Head of caudate nucleus (tissue), 42 donors: ENCODE measurements at regions not wholly inside any gene's neighbourhood (a gene's known extent, or its start where the extent isn't known, plus 50 kb on each side); places are given as distances from the start of the nearest gene placed in this dataset.
"Not testable (repeated sequence)": the region's sequence is repeated elsewhere in the genome, so short reads cannot be mapped to it uniquely, and the experiment has no call there.

ENCODE experiments used
- DNase-seq, 42 donors: peaks; one replicate each; pipeline versions ENCODE4 v3.0.0 to v3.0.0-alpha.2; 2020 to 2021; ENCODE audit warnings: mixed read lengths in 7 of 42
- intact Hi-C: fragments of 100-400 bp; cut with DNase I; formaldehyde crosslinking; loops from one replicate; pipeline ENCODE4 v1.15.0; 2022

DNA sequence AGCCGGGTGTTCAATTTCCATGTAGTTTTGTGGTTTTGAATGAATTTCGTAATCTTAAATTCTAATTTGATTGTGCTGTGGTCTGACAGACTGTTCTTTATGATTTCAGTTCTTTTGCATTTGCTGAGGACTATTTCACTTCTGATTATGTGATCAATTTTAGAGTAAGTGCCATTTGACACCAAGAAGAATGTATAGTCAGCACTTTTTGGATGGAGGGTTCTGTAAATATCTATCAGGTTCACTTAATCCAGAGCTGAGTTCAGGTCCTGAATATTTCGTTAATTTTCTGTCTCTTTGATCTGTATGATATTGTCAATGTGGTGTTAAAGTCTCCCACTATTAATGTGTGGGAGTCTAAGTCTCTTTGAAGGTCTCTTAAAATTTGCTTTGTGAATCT lies 944.9 kb downstream of the TLE4 start:
- no peak for DNase-seq
- intact Hi-C loops = no loop called here

DNA sequence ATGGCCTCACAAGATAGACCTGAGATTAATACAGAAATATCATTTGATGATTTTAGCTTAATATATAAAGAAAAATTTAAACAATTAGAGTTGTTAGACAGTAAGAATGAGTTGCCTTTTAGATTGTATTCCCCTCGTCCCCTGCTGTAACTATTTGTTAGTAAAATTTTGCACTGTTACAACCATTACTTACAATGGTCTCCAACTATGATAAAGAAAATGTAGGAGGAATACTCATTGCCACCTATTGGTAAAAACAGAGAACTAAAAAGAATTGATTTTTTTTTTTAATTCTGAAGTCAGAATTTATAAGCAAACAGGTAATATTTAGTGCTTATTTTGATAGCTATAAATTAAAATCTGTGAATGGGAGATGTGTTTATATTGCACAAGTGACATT lies 937.6 kb downstream of the TLE4 start:
- intact Hi-C loops = no loop called here
- no peak for DNase-seq

GRCh38 chr9:80507611-80508010 lies 935.8 kb downstream of the TLE4 start:
- intact Hi-C loops = no loop called here
- DNase-seq = no peak

- intact Hi-C loops = no loop called here
- no peak for DNase-seq
These were observed 933.0 kb downstream of the TLE4 start for GRCh38 chr9:80504601-80505230.

DNA sequence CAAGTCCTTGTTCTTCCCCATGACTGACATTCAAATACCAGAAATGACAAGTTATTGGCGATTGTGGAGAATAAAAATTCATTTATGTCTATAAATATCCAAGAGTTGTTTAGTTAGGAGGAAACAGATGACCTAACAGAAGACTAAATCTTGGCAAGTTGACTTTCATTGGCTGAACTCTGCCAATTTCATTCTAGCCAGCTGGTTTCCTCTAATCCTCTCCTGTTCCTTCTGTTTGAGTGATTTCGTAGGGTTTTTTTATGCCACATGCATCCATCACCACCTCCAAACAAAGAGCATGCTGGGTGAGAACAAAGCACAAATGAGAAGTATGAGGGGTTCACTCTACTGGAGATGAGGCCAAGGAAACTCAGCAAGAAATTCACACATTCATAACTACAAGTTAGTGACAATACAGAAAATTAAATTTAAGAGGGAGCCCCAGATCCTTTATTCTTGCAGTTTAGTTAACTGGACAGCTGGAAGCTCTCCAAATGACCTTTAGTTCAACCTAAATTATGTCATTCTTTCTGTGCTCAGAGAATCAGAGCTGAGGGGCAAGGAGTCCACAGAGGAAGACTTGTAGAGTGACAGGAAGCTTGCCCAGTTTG lies 932.0 kb downstream of the TLE4 start:
- intact Hi-C loops = no loop called here
- DNase-seq = no peak

- intact Hi-C loops = no loop called here
- DNase-seq = no peak
These were observed 930.5 kb downstream of the TLE4 start for GRCh38 chr9:80502306-80502705.

- intact Hi-C loops = no loop called here
- DNase-seq = no peak
These were observed 929.9 kb downstream of the TLE4 start for GRCh38 chr9:80501635-80502034.

GRCh38 chr9:80500300-80500699 lies 928.5 kb downstream of the TLE4 start:
- DNase-seq = no peak
- intact Hi-C loops = no loop called here

- DNase-seq = no peak
- intact Hi-C loops = no loop called here
These were observed 926.3 kb downstream of the TLE4 start for GRCh38 chr9:80498001-80498555.

DNA sequence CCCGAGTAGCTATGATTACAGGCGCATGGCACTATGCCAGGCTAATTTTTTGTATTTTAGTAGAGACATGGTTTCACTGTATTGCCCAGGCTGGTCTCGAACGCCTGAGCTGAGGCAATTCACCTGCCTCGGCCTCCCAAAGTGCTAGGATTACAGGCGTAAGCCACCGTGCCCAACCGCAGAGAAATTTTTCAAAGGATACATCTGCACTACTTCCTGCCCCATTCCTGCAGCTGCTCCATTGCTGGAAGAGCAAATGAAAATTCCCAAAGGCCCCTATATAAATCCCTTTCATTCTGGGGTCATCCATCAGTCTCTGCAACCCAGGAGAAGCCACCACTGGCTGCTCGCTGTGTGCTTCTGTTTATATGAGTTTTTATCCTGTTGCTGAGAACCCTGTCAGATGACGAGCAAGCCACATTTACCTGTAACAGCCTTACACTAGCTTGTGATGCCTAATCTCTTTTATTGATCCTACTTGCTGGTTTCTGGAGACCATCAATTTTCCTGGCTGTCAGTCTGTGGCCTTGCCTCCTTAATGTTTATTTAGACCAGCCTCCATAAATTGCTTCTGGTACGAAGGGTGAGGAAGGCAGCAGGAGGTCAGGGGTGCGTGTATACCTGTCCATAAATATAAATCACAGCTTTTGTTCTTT lies 925.3 kb downstream of the TLE4 start:
- no peak for DNase-seq
- intact Hi-C loops = no loop called here

GRCh38 chr9:80493258-80493657 lies 921.5 kb downstream of the TLE4 start:
- DNase-seq = no peak
- intact Hi-C loops = no loop called here

DNA sequence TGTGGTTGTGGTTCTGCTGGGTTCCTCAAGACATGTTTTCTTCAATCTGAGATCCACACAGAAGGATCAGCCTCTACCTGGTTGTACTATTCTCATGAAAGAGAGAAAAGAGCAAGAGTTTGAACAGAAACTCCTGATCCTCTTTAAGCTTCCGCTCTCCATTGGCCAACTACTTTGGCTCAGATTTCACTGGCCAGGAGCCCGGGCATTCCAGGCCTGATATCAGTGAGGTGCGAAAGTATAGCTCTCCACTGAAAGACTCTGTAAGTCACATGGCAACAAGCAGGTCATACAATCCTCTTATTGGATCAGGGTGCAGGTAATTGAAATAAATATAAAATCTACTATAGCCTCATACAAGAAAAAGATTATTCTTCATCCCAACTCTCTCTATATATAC lies 920.5 kb downstream of the TLE4 start:
- DNase-seq = no peak
- intact Hi-C loops = no loop called here

- intact Hi-C loops = no loop called here
- DNase-seq = no peak
These were observed 919.4 kb downstream of the TLE4 start for GRCh38 chr9:80491086-80491696.

- DNase-seq = no peak
- intact Hi-C loops = no loop called here
These were observed 917.6 kb downstream of the TLE4 start for GRCh38 chr9:80489329-80489728.

GRCh38 chr9:80485420-80486250 lies 913.9 kb downstream of the TLE4 start:
- no peak for DNase-seq
- intact Hi-C loops = no loop called here

GRCh38 chr9:80482251-80482650 lies 910.5 kb downstream of the TLE4 start:
- DNase-seq, intact Hi-C loops: not testable (repeated sequence)

DNA sequence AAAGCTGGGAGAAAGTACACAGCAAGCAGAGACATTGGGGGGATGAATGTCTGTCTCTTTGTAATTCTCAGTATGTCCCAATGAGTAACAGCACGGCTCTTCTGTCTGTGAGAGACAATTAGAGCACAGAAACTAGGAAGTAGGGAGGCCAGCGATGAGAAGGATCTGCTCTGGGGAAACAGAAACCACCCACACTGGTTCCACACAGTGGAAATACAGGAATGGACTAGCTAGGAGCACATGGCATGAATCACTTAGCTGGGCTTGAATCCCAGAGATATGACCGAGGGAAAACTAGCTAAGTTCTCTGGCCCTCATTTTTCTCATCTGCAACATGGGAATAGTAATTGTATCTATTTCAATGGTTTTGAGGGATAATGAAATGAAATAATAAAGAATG lies 895.9 kb downstream of the TLE4 start:
- no peak for DNase-seq
- intact Hi-C loops = no loop called here

GRCh38 chr9:80465556-80465955 lies 893.8 kb downstream of the TLE4 start:
- no peak for DNase-seq
- intact Hi-C loops = no loop called here

GRCh38 chr9:80449513-80449912 lies 877.7 kb downstream of the TLE4 start:
- intact Hi-C loops = no loop called here
- DNase-seq = no peak
